Retinal pigment epithelial cell (primary cell): ENCODE measurements at regions not wholly inside any gene's neighbourhood (a gene's known extent, or its start where the extent isn't known, plus 50 kb on each side); places are given as distances from the start of the nearest gene placed in this dataset.

Experiments
- DNase-seq: peaks from one replicate; pipeline ENCODE4 v3.0.0-alpha.2; 2010; ENCODE audit warnings: low read depth
- H3K4me3 ChIP-seq: 2 replicates; pipeline ENCODE4 v1.5.1; 2011; ENCODE audit warnings: mild to moderate bottlenecking, low read length, control low read depth, moderate library complexity
- TF ChIP-seq, protein P1 (sequence below): conservative IDR thresholded peaks from 2 replicates; pipeline ENCODE4 v1.5.1; 2011; ENCODE audit warnings: low read depth, low read length, control low read depth, inconsistent platforms

DNA sequence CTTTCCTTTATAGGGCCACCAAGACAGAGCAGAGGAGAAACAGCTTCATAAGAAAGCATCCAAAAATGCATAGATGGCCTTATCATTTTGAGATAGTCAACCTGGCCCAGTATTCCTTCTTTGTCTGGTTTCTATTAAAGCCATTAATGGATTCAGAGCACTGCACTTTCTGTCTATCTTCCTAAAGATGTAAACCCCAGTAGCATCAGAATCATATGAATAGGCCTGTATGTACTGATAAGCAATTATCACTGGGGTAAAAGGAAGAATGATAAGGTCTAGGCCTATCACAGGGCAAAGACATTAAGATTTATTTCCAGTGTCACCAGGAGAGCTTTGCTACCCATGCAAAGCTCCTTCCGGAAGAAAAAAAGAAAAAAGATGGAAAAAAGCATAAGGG lies 432.5 kb upstream of the C9orf72 start:
- H3K4me3 ChIP-seq, result no peak overlapping the region
- TF ChIP-seq, protein P1, sequence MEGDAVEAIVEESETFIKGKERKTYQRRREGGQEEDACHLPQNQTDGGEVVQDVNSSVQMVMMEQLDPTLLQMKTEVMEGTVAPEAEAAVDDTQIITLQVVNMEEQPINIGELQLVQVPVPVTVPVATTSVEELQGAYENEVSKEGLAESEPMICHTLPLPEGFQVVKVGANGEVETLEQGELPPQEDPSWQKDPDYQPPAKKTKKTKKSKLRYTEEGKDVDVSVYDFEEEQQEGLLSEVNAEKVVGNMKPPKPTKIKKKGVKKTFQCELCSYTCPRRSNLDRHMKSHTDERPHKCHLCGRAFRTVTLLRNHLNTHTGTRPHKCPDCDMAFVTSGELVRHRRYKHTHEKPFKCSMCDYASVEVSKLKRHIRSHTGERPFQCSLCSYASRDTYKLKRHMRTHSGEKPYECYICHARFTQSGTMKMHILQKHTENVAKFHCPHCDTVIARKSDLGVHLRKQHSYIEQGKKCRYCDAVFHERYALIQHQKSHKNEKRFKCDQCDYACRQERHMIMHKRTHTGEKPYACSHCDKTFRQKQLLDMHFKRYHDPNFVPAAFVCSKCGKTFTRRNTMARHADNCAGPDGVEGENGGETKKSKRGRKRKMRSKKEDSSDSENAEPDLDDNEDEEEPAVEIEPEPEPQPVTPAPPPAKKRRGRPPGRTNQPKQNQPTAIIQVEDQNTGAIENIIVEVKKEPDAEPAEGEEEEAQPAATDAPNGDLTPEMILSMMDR, result no peak
- no peak for DNase-seq

DNA sequence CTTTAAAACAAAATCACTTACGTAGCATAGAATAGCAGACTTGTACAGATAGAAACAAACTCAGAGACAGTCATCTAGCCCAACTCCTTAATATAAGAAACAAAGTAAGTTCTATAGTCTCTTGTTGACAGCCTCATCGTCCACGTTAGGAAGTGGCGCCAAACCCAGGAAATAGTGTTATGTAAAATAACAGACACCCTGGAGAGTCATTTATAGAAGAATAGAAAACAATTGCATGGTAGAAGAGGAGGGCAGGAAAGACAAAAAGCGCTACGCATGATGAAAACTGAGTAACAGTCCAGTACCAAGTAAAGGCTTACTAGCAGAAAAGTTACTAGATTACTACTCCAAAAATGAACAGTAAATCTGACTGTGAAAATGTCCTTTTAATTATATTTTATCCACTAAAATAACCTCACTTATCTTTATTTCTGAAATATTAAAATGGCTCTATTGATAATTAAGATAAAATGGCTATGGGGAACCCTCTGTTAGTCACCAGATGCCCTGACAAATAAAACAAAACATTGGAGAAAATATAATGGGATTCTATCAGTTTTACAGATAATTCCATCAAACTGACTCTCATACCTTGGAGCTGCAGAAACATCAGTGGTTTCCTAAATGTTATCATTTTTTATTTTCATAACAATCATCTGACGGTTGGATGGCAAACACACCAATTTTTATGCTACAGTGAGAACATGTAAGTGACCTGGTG lies 434.0 kb upstream of the C9orf72 start:
- no peak for DNase-seq
- H3K4me3 ChIP-seq, result no peak overlapping the region
- TF ChIP-seq, protein P1, result no peak

DNA sequence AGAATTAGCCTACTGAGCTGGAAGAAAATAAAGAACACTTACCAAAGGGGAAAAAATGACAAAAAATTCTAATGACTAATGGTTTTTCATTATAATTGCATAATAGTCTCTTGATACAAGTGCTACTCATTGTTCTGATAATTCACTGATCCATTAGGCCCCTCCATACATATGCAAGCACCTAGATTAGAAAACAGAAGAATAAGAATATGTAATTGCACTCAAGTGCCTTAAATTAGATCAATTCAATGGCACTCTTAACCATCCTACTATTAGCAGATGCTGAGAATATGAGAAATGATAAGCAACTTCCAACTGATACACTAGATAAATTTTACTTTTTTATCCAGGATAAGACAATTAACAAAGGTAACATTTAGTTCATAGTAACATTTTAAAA lies 440.9 kb upstream of the C9orf72 start:
- no peak overlapping the region for H3K4me3 ChIP-seq
- no peak for DNase-seq
- TF ChIP-seq, protein P1, result no peak

DNA sequence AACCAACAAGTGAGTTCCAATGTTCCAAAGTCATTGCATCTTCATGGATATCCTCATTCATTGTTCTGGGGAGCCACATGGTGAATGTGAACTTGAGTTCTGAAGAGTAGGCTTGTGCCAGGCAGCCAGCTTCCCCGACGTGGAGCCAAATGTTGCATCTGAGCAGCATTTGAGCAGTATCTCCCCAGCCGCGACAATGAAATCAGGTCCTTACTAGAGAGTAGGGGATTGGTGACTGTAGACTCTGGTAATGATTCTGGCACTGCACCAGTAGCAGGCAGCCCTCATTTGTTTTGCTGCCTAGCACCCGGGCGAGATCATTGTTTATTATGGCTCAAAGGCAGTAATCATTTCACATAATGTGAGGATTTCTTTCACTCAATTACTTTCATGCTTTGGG lies 451.4 kb upstream of the C9orf72 start:
- no peak overlapping the region for H3K4me3 ChIP-seq
- DNase-seq, result no peak
- TF ChIP-seq, protein P1, result no peak

DNA sequence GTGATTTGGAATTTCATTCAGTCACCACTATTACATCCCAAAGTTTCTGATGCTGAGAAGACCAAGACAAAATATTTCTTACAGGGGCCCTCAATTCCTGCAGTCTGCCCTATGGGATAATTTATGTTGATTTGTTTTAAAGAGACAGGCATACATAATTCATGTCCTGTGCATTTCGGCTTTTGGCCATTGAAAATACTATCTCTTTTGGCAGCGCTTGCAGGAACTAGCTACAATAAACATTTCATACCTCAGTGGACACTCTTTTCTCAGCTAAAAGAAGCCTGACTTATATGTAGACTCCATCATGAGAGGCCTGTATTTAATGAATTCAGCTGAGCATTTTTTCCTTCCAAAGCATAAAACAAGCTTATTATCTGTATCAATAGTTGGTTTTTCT lies 451.9 kb upstream of the C9orf72 start:
- no peak overlapping the region for H3K4me3 ChIP-seq
- TF ChIP-seq, protein P1, result no peak
- no peak for DNase-seq

DNA sequence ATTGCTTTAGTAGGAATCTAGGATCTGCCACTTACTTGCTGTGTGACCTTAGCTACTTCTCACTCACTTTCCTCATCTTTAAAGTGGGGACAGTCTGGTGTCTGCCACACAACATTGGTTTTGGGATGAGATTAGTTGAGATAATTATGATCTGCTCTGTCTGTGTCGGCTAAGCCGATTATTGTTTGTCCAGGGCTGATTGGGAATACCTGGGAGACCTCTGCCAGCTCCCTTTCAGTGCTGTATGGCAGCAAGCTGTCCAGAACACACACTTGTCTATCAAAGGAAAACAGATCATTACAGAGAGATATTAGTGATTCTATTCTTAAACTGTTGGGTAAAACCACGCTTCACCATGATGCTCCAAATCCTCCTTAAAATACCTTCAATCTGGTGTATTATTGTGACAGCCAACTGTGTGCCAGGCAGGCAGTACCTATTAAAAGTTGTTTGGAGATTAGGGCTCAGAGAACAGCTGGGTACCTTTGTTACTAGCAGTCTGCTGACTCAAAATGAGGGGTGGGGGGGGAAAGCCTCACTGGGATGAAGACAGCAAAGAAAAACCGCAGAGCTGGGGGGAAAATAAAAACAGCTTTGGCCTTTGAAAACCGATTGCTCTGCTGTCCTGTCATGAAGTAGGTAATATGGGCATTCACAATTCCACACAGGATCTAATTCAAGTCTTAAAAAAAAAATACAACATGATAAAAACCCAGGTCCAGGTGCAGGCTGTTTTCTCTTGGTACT lies 458.4 kb upstream of the C9orf72 start:
- TF ChIP-seq, protein P1, result no peak
- H3K4me3 ChIP-seq, result no peak overlapping the region
- DNase-seq, result peak; percentile 17

DNA sequence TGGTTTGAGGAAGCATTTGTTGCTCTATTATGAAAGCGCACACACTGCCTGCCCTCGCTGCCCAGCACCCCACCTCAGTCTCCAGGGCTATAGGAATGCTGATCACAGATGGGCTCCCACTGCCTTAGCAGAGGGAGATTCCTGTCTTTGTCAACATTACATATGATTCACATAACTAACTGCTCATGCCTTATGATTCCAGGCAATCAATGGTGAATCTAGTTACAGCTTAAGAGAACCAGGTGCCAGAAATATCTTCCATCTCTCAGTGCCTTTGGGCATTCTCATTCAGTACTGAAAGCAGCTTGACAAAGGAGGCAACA lies 458.9 kb upstream of the C9orf72 start:
- DNase-seq, result peak; percentile 12
- TF ChIP-seq, protein P1, result no peak
- H3K4me3 ChIP-seq, result no peak overlapping the region
